Sigmoid colon (tissue), 4 donors: ENCODE measurements at regions not wholly inside any gene's neighbourhood (a gene's known extent, or its start where the extent isn't known, plus 50 kb on each side); places are given as distances from the start of the nearest gene placed in this dataset.

Experiments
- CTCF ChIP-seq, 4 experiments: fragments of 450-650 bp in 3 of 4; fragments of 200-600 bp in 1 of 4; IDR thresholded peaks; one replicate each; pipeline ENCODE4 v1.5.1; 2016 to 2019; ENCODE audit warnings: antibody characterized with exemption in 4 of 4, mild to moderate bottlenecking in 3 of 4, moderate library complexity in 2 of 4
- EP300 ChIP-seq, 4 donors: sonication (generic); formaldehyde crosslinking; IDR thresholded peaks; one replicate each; pipeline ENCODE4 v1.6.1; 2017; ENCODE audit warnings: antibody characterized with exemption in 4 of 4
- POLR2AphosphoS5 ChIP-seq, 4 donors: sonication (generic); formaldehyde crosslinking; IDR thresholded peaks; one replicate each; pipeline ENCODE4 v1.6.1; 2017; ENCODE audit warnings: antibody characterized with exemption in 4 of 4

GRCh38 chr12:46649433-46649832 is 176.4 kb downstream of the SLC38A4 start:
- TF ChIP-seq POLR2AphosphoS5 (IDR thresholded peaks at IDR 0.05) (no peak), CTCF (IDR thresholded peaks at IDR 0.05) (no peak), EP300 (IDR thresholded peaks at IDR 0.05) (no peak)
